ENCODE measurements at regions not wholly inside any gene's neighbourhood (a gene's known extent, or its start where the extent isn't known, plus 50 kb on each side); places are given as distances from the start of the nearest gene placed in this dataset.

- 80 to 91% methylated on average over 1 to 2 of the region's 2 CpGs for WGBS, 2 experiments (ENCODE audit: insufficient coverage in 1 of 2, insufficient read length in 1 of 2)
- Mint-ChIP-seq H3K4me3 (no peak overlapping the region), H3K4me1 (no peaks in the 10 kb centered on the region), H3K27ac (no peak overlapping the region), H3K27me3 (ENCODE audit: insufficient read depth) (peaks cover 29% of the 10 kb centered on the region), H3K9me3 (peaks cover 2% of the 10 kb centered on the region), H3K36me3 (ENCODE audit: low read depth) (no peaks in the 10 kb centered on the region)
- no peak overlapping the region for H3K27ac ChIP-seq (ENCODE audit: low read depth, low read length)
- no peak overlapping the region for H3K9ac ChIP-seq (ENCODE audit: extremely low read depth, low read length, poor library complexity, severe bottlenecking)
- peaks cover 36% of the 10 kb centered on the region for H3K27me3 ChIP-seq (ENCODE audit: control insufficient read depth, insufficient read depth, low read length, poor library complexity, severe bottlenecking)
- TF ChIP-seq CTCF (conservative IDR thresholded peaks at IDR 0.05): no peak
- no peak overlapping the region for H3K4me3 ChIP-seq (ENCODE audit: low read length)
- DNase-seq: no peak
- H3K9me3 ChIP-seq (ENCODE audit: control insufficient read depth, low read length): peaks cover 7% of the 10 kb centered on the region
- no peaks in the 10 kb centered on the region for H3K36me3 ChIP-seq (ENCODE audit: control insufficient read depth, insufficient read depth, low read length)
- no peaks in the 10 kb centered on the region for H3K4me1 ChIP-seq (ENCODE audit: control insufficient read depth, insufficient read depth, low read length)
These were observed 220.5 kb upstream of the CADM1 start for GRCh38 chr11:115724666-115725065.

DNA sequence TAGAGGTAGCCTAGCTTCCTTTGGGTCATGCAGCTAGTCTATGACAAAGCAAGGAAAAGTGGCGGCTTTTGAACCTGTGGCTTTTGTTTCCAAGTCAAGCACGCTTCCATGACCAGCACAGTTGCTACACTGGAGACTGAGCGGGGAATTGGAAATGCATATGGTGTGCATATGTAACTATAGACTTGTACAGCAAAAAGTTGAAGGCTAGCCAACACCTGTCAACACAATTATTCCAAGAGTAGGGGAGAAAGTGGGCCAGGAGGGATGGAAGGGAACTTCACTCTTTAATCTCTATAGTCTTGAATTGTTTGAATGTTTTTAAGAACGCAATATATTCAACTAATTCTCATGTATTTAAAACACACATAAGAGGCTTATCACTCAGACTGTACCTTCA is 218.5 kb upstream of the CADM1 start:
- Mint-ChIP-seq H3K4me1 (no peaks in the 10 kb centered on the region), H3K4me3 (no peak overlapping the region), H3K27ac (no peak overlapping the region), H3K9me3 (peaks cover 2% of the 10 kb centered on the region), H3K27me3 (ENCODE audit: insufficient read depth) (peaks cover 29% of the 10 kb centered on the region), H3K36me3 (ENCODE audit: low read depth) (no peaks in the 10 kb centered on the region)
- Histone ChIP-seq H3K9me3 (ENCODE audit: control insufficient read depth, low read length) (peaks cover 7% of the 10 kb centered on the region), H3K4me1 (ENCODE audit: control insufficient read depth, insufficient read depth, low read length) (no peaks in the 10 kb centered on the region), H3K36me3 (ENCODE audit: control insufficient read depth, insufficient read depth, low read length) (no peaks in the 10 kb centered on the region), H3K4me3 (ENCODE audit: low read length) (no peak overlapping the region), H3K9ac (ENCODE audit: extremely low read depth, low read length, poor library complexity, severe bottlenecking) (no peak overlapping the region), H3K27ac (ENCODE audit: low read depth, low read length) (no peak overlapping the region), H3K27me3 (ENCODE audit: control insufficient read depth, insufficient read depth, low read length, poor library complexity, severe bottlenecking) (peaks cover 30% of the 10 kb centered on the region)
- no peak for TF ChIP-seq CTCF (conservative IDR thresholded peaks at IDR 0.05)
- 83 to 95% methylated on average over 1 to 3 of the region's 4 CpGs for WGBS, 2 experiments (ENCODE audit: insufficient coverage in 1 of 2, insufficient read length in 1 of 2)
- no peak for DNase-seq

- WGBS, 2 experiments (ENCODE audit: insufficient coverage in 1 of 2, insufficient read length in 1 of 2): 92 to 93% methylated on average over 2 to 3 of the region's 3 CpGs
- H3K4me1 Mint-ChIP-seq: no peaks in the 10 kb centered on the region
- Histone ChIP-seq H3K36me3 (ENCODE audit: control insufficient read depth, insufficient read depth, low read length) (no peaks in the 10 kb centered on the region), H3K4me3 (ENCODE audit: low read length) (no peak overlapping the region), H3K27me3 (ENCODE audit: control insufficient read depth, insufficient read depth, low read length, poor library complexity, severe bottlenecking) (peaks cover 17% of the 10 kb centered on the region), H3K9me3 (ENCODE audit: control insufficient read depth, low read length) (peaks cover 7% of the 10 kb centered on the region), H3K4me1 (ENCODE audit: control insufficient read depth, insufficient read depth, low read length) (no peaks in the 10 kb centered on the region), H3K27ac (ENCODE audit: low read depth, low read length) (no peak overlapping the region), H3K9ac (ENCODE audit: extremely low read depth, low read length, poor library complexity, severe bottlenecking) (no peak overlapping the region)
- peak; percentile 7 for DNase-seq
- no peak overlapping the region for H3K27ac Mint-ChIP-seq
- TF ChIP-seq CTCF (conservative IDR thresholded peaks at IDR 0.05): no peak
- H3K36me3 Mint-ChIP-seq (ENCODE audit: low read depth): no peaks in the 10 kb centered on the region
- H3K9me3 Mint-ChIP-seq: peaks cover 2% of the 10 kb centered on the region
- H3K27me3 Mint-ChIP-seq (ENCODE audit: insufficient read depth): peaks cover 18% of the 10 kb centered on the region
- no peak overlapping the region for H3K4me3 Mint-ChIP-seq
These were observed 217.2 kb upstream of the CADM1 start for GRCh38 chr11:115721296-115721995.

Measured in endodermal cell (in vitro differentiated cells).